GM23338 (cell line): ENCODE measurements at regions not wholly inside any gene's neighbourhood (a gene's known extent, or its start where the extent isn't known, plus 50 kb on each side); places are given as distances from the start of the nearest gene placed in this dataset.

Experiments used
- ATAC-seq: fragments of 200-7000 bp; cut with Tn5 transposase; 3 replicates; pipeline ENCODE4 v1.9.1; 2020
- DNase-seq: peaks from one replicate; pipeline ENCODE4 v3.0.0-alpha.2; 2015; ENCODE audit warnings: low spot score
- H2AFZ ChIP-seq: fragments of 200-600 bp; sonication (generic); 2 replicates; pipeline ENCODE4 v1.8.0; 2016; ENCODE audit warnings: antibody characterized with exemption, mild to moderate bottlenecking, moderate library complexity
- H3F3A ChIP-seq: fragments of 200-600 bp; sonication (generic); replicated peaks from 2 replicates; pipeline ENCODE4 v1.8.0; 2017; ENCODE audit warnings: antibody characterized with exemption, mixed run types, low read depth
- H3K27ac ChIP-seq: fragments of 200-600 bp; sonication (generic); 2 replicates; pipeline ENCODE4 v1.6.1; 2016; ENCODE audit warnings: low read depth
- H3K27me3 ChIP-seq: fragments of 200-600 bp; sonication (generic); 2 replicates; pipeline ENCODE4 v1.8.0; 2016; ENCODE audit warnings: mild to moderate bottlenecking, mixed run types, moderate library complexity; ENCODE audit not compliant: insufficient read depth
- H3K36me3 ChIP-seq: fragments of 200-600 bp; sonication (generic); 2 replicates; pipeline ENCODE4 v1.8.0; 2016; ENCODE audit warnings: mild to moderate bottlenecking; ENCODE audit not compliant: insufficient read depth
- H3K4me1 ChIP-seq: fragments of 200-600 bp; sonication (generic); 2 replicates; pipeline ENCODE4 v1.8.0; 2016; ENCODE audit warnings: mild to moderate bottlenecking, moderate library complexity; ENCODE audit not compliant: insufficient read depth
- H3K4me2 ChIP-seq: fragments of 200-600 bp; sonication (generic); 2 replicates; pipeline ENCODE4 v1.7.1; 2017; ENCODE audit warnings: mixed run types
- H3K4me3 ChIP-seq: fragments of 200-600 bp; sonication (generic); 2 replicates; pipeline ENCODE4 v1.6.1; 2016; ENCODE audit warnings: mixed run types
- H3K79me2 ChIP-seq: fragments of 200-600 bp; sonication (generic); replicated peaks from 2 replicates; pipeline ENCODE4 v1.8.0; 2017; ENCODE audit warnings: mild to moderate bottlenecking; ENCODE audit not compliant: insufficient read depth
- H3K9me2 ChIP-seq: fragments of 200-600 bp; sonication (generic); 2 replicates; pipeline ENCODE4 v1.8.0; 2017; ENCODE audit not compliant: insufficient read depth
- H4K20me1 ChIP-seq: fragments of 200-600 bp; sonication (generic); replicated peaks from 2 replicates; pipeline ENCODE4 v1.8.0; 2017; ENCODE audit warnings: mild to moderate bottlenecking; ENCODE audit not compliant: insufficient read depth
- H3K27ac Mint-ChIP-seq: 2 replicates; pipeline ENCODE4 v1.8.0; 2020; ENCODE audit warnings: inconsistent platforms, mild to moderate bottlenecking, moderate library complexity, mixed read lengths
- H3K27me3 Mint-ChIP-seq: 3 replicates; pipeline ENCODE4 v1.8.0; 2022; ENCODE audit warnings: low read depth, mild to moderate bottlenecking, moderate library complexity, mixed read lengths, inconsistent platforms; ENCODE audit not compliant: insufficient read depth, poor library complexity
- H3K36me3 Mint-ChIP-seq: 3 replicates; pipeline ENCODE4 v1.8.0; 2021; ENCODE audit warnings: low read depth, mild to moderate bottlenecking, inconsistent platforms, moderate library complexity, mixed read lengths
- H3K4me1 Mint-ChIP-seq: 3 replicates; pipeline ENCODE4 v1.8.0; 2020; ENCODE audit warnings: mild to moderate bottlenecking, inconsistent platforms, mixed read lengths
- H3K4me3 Mint-ChIP-seq: 3 replicates; pipeline ENCODE4 v1.8.0; 2021; ENCODE audit warnings: moderate library complexity, mild to moderate bottlenecking, inconsistent platforms, mixed read lengths
- H3K9me3 Mint-ChIP-seq: 3 replicates; pipeline ENCODE4 v1.8.0; 2020; ENCODE audit warnings: moderate library complexity, mild to moderate bottlenecking, inconsistent platforms, mixed read lengths
- CREB1 ChIP-seq: fragments of 250-450 bp; sonication (Bioruptor Pico); IDR thresholded peaks from 2 replicates; pipeline ENCODE4 v1.5.0; 2020; ENCODE audit warnings: low read depth, mild to moderate bottlenecking, moderate library complexity
- CTCF ChIP-seq, 2 experiments: fragments of 200-600 bp in 1 of 2; sonication (generic) in 1 of 2; conservative IDR thresholded peaks; 2 replicates each; pipeline versions ENCODE4 v1.5.1 to v1.6.1; 2016 to 2017; ENCODE audit warnings: antibody characterized with exemption in 2 of 2, low read depth in 2 of 2, mild to moderate bottlenecking in 2 of 2, moderate library complexity in 1 of 2
- ETS1 ChIP-seq: IDR thresholded peaks from 2 replicates; pipeline ENCODE4 v1.6.1; 2016; ENCODE audit warnings: antibody characterized with exemption
- EZH2 ChIP-seq: fragments of 200-600 bp; sonication (generic); IDR thresholded peaks from one replicate; pipeline ENCODE4 v1.8.0; 2017; ENCODE audit warnings: antibody characterized with exemption, mild to moderate bottlenecking, low read depth; ENCODE audit not compliant: unreplicated experiment
- EZH2phosphoT487 ChIP-seq: fragments of 200-600 bp; sonication (generic); IDR thresholded peaks from one replicate; pipeline ENCODE4 v1.8.1; 2018; ENCODE audit warnings: antibody characterized with exemption; ENCODE audit not compliant: unreplicated experiment
- JUNB ChIP-seq: IDR thresholded peaks from one replicate; pipeline ENCODE4 v1.6.1; 2016; ENCODE audit warnings: antibody characterized with exemption; ENCODE audit not compliant: unreplicated experiment
- NANOG ChIP-seq: IDR thresholded peaks from 2 replicates; pipeline ENCODE4 v1.6.1; 2016; ENCODE audit warnings: antibody characterized with exemption, borderline replicate concordance
- POLR2AphosphoS5 ChIP-seq: IDR thresholded peaks from 2 replicates; pipeline ENCODE4 v1.6.1; 2016; ENCODE audit warnings: antibody characterized with exemption, low read depth
- REST ChIP-seq: IDR thresholded peaks from one replicate; pipeline ENCODE4 v1.6.1; 2018; ENCODE audit warnings: antibody characterized with exemption; ENCODE audit not compliant: unreplicated experiment
- STAT1 ChIP-seq: IDR thresholded peaks from one replicate; pipeline ENCODE4 v1.6.1; 2016; ENCODE audit warnings: antibody characterized with exemption; ENCODE audit not compliant: unreplicated experiment
- ZNF114 ChIP-seq: fragments of 250-450 bp; sonication (Bioruptor Pico); IDR thresholded peaks from 2 replicates; pipeline ENCODE4 v1.5.0; 2020; ENCODE audit warnings: mild to moderate bottlenecking, moderate library complexity
- ZNF331 ChIP-seq: fragments of 250-450 bp; sonication (Bioruptor Pico); IDR thresholded peaks from 2 replicates; pipeline ENCODE4 v1.5.0; 2020; ENCODE audit warnings: low read depth, mild to moderate bottlenecking, moderate library complexity
- TF ChIP-seq, protein P1 (sequence below): fragments of 250-450 bp; sonication (Bioruptor Pico); IDR thresholded peaks from 2 replicates; pipeline ENCODE4 v1.5.0; 2020; ENCODE audit warnings: mild to moderate bottlenecking, moderate library complexity

DNA sequence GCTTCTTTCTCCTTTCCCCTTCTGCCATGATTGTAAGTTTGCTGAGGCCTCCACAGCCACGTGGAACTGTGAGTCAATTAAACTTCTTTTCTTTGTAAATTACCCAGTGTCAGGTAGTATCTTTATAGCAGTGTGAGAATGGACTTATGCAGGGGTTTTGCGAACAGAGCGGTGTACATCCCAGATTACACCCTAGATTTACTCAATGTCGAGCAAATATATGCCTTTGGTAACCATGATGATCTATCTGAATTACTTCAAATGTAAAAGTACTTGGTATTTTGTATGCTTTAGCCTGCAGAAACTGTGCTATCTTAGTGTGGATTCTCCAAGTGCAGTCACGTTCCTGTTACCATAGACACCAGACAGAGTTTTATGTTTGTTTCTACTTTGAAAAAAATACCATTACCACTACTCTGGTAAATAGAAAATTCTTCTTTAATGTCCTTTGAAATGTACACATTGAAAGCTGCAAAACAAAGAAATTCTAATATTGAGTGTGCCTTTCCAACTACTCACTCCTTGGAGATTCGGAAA is 510.4 kb upstream of the ARGLU1 start:
- peaks cover 2% of the 10 kb centered on the region for H3K27me3 Mint-ChIP-seq
- no peaks in the 10 kb centered on the region for H3K4me1 ChIP-seq
- no peaks in the 10 kb centered on the region; the same call in 1 of the 2 replicates for H3K9me2 ChIP-seq
- no peaks in the 10 kb centered on the region for H3F3A ChIP-seq
- H3K27me3 ChIP-seq: no peaks in the 10 kb centered on the region
- H3K4me3 Mint-ChIP-seq: no peak overlapping the region
- H3K4me1 Mint-ChIP-seq: no peaks in the 10 kb centered on the region
- no peaks in the 10 kb centered on the region for H3K79me2 ChIP-seq
- no peaks in the 10 kb centered on the region for H4K20me1 ChIP-seq
- ATAC-seq (no peak), DNase-seq (no peak)
- no peak overlapping the region for H3K4me2 ChIP-seq
- H3K36me3 ChIP-seq: no peaks in the 10 kb centered on the region
- H3K4me3 ChIP-seq: no peak overlapping the region
- no peak overlapping the region for H3K27ac ChIP-seq
- H2AFZ ChIP-seq: no peak overlapping the region
- TF ChIP-seq EZH2phosphoT487 (no peak), JUNB (no peak), REST (no peak), STAT1 (no peak), CREB1 (no peak), EZH2 (no peak), POLR2AphosphoS5 (no peak), CTCF (conservative IDR thresholded peaks at IDR 0.05; ENCODE audit: low read depth in 2 of 2) (no peak), ZNF331 (no peak), ETS1 (no peak), ZNF114 (CRISPR knock-in tag) (no peak), NANOG (no peak)
- TF ChIP-seq, protein P1, sequence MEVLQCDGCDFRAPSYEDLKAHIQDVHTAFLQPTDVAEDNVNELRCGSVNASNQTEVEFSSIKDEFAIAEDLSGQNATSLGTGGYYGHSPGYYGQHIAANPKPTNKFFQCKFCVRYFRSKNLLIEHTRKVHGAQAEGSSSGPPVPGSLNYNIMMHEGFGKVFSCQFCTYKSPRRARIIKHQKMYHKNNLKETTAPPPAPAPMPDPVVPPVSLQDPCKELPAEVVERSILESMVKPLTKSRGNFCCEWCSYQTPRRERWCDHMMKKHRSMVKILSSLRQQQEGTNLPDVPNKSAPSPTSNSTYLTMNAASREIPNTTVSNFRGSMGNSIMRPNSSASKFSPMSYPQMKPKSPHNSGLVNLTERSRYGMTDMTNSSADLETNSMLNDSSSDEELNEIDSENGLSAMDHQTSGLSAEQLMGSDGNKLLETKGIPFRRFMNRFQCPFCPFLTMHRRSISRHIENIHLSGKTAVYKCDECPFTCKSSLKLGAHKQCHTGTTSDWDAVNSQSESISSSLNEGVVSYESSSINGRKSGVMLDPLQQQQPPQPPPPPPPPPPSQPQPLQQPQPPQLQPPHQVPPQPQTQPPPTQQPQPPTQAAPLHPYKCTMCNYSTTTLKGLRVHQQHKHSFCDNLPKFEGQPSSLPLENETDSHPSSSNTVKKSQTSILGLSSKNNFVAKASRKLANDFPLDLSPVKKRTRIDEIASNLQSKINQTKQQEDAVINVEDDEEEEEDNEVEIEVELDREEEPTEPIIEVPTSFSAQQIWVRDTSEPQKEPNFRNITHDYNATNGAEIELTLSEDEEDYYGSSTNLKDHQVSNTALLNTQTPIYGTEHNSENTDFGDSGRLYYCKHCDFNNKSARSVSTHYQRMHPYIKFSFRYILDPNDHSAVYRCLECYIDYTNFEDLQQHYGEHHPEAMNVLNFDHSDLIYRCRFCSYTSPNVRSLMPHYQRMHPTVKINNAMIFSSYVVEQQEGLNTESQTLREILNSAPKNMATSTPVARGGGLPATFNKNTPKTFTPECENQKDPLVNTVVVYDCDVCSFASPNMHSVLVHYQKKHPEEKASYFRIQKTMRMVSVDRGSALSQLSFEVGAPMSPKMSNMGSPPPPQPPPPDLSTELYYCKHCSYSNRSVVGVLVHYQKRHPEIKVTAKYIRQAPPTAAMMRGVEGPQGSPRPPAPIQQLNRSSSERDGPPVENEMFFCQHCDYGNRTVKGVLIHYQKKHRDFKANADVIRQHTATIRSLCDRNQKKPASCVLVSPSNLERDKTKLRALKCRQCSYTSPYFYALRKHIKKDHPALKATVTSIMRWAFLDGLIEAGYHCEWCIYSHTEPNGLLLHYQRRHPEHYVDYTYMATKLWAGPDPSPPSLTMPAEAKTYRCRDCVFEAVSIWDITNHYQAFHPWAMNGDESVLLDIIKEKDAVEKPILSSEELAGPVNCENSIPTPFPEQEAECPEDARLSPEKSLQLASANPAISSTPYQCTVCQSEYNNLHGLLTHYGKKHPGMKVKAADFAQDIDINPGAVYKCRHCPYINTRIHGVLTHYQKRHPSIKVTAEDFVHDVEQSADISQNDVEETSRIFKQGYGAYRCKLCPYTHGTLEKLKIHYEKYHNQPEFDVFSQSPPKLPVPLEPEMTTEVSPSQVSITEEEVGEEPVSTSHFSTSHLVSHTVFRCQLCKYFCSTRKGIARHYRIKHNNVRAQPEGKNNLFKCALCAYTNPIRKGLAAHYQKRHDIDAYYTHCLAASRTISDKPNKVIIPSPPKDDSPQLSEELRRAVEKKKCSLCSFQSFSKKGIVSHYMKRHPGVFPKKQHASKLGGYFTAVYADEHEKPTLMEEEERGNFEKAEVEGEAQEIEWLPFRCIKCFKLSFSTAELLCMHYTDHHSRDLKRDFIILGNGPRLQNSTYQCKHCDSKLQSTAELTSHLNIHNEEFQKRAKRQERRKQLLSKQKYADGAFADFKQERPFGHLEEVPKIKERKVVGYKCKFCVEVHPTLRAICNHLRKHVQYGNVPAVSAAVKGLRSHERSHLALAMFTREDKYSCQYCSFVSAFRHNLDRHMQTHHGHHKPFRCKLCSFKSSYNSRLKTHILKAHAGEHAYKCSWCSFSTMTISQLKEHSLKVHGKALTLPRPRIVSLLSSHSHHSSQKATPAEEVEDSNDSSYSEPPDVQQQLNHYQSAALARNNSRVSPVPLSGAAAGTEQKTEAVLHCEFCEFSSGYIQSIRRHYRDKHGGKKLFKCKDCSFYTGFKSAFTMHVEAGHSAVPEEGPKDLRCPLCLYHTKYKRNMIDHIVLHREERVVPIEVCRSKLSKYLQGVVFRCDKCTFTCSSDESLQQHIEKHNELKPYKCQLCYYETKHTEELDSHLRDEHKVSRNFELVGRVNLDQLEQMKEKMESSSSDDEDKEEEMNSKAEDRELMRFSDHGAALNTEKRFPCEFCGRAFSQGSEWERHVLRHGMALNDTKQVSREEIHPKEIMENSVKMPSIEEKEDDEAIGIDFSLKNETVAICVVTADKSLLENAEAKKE (CRISPR knock-in tag): no peak
- H3K27ac Mint-ChIP-seq: no peak overlapping the region
- H3K9me3 Mint-ChIP-seq: no peaks in the 10 kb centered on the region; the same call in 1 of the 3 replicates
- H3K36me3 Mint-ChIP-seq: no peaks in the 10 kb centered on the region
